DMS79 (cell line): ENCODE measurements at regions not wholly inside any gene's neighbourhood (a gene's known extent, or its start where the extent isn't known, plus 50 kb on each side); places are given as distances from the start of the nearest gene placed in this dataset.

Experiments used
- DNase-seq: peaks from one replicate; lab custom pipeline; 2025; lab: John Stamatoyannopoulos, UW

DNA sequence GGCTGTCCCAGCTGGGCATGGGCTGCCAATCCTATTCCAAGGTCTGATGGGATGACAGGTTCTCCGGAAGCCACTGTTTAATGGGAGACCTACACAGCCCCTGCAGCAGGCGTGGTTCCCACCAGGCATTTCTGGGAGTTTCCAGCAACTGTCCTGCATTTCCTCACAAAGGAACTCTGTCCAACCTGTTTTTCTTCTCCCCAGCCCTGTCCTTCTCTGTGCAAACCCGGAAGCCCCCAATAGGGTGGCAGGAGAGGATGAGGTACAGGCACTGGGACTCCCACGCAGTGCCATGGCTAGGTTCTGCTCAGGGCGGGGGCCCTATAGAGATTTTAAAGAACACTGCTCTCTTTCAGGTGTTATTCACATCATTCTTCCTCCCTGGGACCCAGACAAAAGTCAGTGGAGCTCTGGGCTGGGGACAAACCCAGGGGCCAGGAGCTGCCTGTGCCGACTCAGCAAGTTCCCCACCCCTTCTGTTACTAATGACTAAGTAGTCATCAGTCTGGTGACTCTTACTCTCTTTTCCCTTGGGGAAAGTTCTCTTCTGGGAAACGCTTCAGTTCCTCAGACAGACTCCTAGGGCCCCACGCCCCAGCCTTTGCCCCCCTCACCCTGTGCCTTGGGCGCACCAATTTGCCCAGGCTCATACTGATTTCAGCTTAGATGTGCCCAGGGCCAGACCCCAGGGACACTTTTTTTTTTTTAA is 97.7 kb downstream of the CD47 start:
- DNase-seq, result no peak

DNA sequence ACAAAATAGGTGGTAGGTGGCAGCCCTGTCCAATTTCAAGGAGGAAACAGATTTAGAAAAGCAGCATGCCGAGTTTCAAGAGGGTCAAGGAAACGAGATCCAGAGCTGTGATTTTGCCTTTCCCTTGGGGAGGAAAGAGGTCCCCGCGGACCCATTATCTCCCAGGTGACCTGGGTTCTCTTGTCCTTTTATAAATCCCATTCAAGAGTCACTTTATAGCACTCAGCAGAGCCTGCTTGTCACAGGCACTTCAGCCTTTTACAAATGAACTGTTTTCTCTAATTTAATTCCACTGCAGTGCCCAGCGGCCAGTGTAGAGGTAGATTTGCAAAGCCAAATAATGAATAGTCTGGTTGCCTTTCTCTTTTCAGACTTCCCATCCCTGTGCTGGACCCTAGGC is 99.9 kb downstream of the CD47 start:
- DNase-seq, result peak; percentile 59

DNA sequence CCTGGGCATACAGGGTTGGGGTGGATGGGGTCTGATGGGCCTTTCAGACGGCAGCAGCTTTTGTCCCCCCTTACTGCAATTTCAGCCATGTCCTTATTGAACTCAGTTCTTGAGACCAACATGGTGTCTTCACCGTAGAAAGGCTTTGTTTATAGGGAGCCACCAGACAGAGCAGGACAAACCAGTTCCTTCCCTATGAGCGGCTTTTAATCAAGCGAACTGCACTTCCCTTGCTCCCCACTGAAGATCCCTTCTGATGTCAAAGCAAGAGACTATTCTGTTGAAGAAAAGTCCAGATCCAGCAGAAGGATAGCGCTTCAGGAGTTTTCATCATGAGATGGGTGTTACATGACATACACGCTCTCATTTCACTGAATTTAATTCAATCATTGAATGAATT is 100.4 kb downstream of the CD47 start:
- DNase-seq, result no peak

DNA sequence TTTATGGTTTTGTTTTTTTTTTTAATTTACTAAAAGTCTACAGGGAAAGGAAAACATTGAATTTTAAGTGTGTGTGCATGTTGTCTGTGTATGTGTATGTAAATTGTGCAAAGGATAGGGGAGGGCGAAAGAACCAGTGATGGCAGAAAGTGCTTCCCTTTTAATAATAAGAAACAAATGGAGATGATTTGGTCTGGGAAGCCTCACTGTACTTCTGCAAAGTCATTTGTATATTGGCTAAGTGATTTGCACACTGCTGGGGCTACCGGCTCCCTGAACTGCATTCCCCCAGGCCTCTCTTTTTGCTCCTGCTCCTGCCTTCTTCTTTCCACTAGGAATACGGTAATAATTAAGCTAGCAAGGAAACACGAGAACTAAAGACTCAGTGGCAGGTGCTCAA is 101.2 kb downstream of the CD47 start:
- no peak for DNase-seq

DNA sequence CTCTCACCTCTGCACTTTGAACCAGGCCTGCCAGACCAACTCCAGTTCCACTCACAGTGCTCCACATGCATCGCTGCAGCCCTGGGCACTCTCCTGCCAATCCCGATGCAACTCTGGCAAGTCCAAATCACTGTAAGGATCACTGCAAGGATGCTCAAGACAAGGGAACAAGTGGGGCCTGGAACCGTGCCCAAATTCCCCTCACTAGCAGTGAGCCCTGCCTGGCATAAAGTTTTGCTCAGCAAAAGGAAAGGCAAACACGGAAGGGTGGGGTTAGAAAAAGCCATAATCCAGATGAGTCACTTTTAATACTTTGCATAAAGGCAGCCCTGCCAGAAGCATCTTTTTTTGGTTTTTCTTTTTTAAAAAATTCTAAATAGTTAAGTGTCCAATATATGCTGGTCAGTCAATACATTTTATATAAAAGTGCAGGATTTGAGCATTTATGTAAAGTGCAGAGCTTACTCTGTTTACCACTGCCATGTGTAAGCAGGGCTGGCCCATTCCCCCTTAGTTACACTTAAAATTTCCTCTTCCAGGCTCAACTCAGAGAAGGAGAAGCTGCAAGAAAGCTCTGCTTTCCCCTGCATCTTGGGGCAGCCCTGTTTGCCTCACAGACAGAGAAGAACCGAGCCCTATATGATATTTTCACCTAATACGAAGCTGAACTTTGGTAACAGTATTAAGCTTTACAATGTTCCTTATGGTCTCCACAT is 102.2 kb downstream of the CD47 start:
- peak; percentile 82 for DNase-seq

DNA sequence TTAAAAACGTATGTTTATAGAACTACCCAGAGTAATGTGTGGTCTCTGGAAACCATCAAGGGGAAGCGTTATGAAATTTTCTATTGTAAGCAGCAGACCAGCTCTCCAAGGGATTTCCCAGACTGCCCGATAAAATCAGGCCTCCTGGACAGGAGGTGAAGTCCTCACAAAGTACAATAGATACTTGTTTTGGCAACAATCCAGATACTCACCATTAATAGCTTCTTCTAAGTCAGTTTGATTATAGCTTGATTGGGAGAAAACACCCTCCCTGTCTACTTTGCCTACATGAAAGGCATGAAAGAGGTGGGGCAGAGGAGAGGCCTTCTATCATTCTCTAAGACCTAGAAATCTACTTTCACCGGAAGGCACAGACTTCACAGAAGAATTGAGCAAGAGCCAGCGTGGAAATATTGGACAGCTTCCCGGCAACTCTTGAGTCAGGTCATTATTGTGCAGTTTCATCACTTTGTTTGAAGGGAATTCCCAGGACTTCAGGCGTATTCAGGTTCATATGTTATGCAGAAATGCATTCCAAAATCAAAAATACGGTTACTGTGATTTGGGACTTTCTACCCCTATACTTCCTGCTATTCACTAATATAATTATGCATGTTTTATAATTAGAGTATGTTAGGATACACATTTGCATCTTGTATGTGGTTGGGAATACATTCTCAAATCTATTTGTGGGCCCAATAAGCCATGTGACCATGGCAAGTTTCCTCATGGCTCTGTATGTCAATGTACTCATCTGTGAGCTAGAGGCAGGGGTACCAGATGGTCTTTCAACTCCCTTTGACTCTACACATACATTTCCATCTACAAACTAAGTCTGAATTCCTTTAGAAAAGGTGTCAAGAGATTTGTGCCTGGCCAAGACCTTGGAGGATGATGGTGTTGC is 103.5 kb downstream of the CD47 start:
- peak; percentile 48 for DNase-seq

DNA sequence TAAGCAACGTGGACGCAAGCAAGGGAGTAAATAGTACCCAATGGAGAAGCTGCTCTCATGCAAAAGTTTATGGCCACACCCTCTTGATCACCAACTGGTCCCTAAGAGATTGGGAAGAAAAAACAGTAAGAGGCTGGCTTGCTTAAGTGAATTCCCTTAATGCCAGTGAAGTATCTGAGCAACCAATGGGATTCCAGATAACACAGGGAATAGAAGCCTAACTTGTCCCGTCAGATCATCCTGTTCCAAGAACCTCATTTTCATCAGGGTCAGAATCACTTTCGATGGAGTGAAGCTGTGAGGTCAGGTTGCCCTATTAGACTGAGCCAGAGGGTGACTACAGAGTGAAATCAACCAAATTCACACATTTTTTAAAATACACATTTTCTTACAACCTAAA is 104.3 kb downstream of the CD47 start:
- no peak for DNase-seq

DNA sequence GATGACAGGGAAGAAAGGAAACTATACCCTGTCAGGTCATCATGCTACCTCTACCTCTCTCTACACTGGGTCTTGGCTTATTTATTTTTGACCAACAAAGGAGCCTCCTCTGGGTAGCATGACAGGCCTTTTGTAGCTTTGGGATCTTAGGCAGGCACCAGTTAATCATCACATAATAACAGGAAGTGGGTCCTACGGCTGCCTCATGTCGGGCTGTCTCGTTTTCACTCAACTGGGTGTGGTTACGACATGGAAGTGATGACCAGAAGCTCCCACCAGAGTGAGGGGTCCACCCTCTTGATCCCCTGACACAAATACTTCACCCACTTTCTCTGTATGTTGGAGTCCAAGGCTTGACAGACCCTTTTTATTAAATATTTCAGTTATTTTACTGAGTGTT is 105.3 kb downstream of the CD47 start:
- DNase-seq, result no peak

DNA sequence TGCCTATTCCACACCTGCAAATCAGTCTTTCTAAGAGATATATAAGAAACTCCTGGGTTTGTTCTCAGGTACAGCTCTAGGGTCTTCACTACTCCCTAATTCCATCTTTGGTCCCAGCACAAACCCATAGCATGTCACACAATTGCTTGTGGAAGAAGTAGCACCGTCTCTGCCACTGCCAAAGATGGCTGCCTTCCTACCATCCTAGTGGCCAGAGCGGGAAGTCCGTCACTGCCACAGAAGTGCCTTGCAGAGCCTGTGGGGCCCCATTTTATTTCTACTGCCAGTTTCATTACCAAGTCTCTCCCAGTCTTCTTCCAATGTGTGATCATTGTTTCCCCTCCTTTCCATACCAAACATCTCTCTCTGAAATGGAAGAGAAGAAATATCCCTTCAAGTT is 107.6 kb downstream of the CD47 start:
- DNase-seq, result no peak

DNA sequence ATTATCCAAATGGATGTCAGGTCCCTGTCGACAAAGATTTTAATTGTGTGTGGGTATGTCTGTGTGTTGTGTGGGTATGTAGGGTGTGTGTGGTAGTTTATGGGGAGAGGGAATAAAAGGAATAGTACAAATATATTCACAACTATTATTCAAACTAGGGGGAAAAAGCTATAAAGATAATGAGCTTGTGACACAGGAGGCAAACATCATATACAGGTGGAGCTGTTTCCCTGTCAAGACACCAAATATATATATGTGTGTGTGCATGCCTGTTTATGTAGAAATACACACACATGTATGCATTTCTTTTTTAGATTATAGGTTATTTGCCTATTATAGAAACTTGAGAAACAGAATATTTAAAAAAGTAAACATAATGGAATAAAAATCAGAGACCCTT is 108.7 kb downstream of the CD47 start:
- DNase-seq, result no peak

DNA sequence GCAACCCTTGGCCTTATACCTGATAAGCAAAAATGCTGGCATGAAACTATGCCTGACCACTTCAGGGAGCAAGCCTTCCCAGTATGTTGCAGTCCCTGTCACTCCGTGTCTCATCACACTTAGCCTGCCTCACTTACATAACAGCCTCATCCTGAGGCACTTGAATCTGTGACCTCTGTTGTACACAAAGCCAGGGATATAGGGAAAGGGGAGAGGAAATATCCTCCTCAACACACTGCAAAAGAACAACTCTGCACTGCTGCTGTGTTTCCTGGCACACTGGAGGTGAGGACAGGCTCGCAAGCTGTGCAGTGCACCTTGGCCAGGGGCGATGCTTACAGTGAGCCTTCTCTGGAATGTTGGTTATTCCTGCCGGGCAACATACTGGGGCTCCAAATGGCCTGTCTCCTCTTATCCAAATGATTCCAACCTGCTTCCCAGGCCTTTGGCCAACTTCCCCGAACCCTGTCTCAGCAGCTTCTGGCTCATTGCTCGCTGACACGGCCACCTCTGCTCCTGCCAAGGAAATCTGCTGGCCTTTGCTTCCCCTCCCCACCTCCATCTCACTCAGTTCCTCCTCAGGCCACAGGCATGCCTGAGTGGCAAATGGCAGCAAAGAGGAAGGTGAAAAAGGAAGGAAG is 109.2 kb downstream of the CD47 start:
- DNase-seq, result no peak

DNA sequence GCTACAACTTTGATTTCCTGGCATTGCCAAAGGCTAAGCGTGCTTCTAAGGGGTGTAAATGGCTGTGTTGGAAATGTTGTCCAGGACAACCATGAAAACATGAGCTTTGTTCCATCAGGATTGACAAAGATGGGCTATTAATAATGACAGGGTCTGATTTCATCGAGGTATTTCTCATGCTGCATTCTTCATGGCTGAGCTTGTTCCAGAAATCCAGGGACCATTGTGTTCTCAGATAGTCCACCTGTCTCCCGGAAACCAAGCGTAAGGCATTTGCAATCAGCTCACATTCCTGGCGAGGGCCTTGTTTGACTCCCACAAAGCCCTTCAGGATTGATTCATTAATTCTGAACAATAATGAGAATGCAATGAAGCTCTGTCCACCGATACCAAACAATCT is 111.3 kb downstream of the CD47 start:
- DNase-seq, result no peak

DNA sequence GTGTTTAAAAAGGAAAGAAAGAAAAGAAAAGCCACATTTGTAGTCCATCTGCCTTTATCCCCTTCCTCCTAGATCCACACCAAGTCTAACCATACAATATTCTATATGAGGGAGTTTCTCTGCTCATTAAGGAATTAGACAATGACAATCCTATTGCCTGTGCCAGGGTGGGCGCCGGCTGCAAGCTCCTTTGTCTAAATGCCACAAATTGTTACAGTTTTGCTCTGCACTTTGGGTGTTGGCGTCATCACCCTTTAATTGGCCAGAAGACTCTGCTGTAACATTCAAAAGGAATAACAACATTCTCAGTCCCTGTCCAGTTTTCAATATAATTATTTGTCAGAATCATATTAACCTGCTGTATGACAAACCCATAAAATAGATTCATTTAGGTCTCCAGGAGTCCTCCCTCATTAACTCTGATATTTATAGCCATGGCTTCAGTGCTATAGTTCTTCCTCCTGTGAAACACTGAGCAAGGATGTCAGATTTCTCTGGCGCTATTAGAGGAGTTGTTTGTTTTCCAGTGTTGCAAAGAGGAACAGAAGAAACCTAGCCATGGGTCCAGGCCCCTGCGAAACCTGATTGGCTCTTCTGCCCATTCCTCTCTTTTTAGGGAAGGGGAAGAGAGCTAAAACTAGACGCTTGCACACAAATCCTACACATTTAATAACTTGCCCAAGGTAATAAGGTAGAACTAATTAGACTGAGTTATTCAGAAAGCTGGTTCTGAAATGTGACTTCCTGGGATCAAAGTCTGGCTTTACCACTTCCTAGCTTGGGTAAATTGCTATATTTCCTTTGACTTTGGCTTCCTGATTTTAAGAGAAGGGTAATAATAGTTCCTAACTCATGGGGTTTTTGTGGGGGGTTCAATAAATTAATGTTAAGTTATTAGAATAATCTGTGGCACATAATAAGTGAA is 112.4 kb downstream of the CD47 start:
- DNase-seq, result no peak

DNA sequence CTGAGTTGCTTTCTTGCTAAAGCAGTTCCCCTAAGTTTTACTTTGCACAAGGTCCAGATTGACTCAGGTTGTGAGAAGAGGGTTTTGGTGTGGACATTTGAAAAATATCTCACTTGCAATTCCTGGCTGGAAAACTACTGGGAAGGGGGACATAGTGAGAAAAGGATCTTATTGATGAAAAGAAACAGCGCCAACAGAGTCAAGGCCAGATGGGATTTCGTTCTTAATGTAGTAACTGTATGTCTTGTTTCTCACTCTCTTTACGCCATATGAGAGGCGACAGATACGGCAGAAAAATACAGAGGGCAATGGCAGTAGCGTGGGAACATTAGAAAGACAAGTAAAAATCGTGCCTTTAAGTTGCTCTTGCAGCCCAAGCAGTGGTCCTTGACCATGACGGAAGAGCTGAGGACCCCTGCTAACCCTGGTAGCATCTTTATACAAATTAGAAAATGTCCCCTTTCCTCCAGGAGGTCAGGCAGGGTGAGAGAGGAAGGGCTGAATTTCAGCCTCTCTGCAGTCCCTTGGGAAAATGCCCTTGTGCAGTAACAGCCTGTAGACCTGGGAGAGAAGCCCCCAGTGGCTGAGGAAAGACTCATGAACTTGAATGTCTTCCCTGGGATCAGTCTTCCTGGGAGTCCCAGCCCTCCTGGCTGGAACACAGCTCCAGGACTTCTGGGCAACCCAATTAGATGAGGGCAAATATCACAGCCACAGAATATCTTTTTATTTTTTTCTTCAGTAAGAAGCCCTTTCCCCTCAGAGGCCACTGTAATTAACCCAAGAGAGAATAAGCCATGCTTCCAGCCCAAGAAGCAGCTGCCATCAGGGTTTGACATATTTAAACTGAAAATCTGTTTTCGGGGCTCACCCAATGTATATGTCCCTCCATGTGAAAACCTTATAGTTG is 113.4 kb downstream of the CD47 start:
- no peak for DNase-seq

DNA sequence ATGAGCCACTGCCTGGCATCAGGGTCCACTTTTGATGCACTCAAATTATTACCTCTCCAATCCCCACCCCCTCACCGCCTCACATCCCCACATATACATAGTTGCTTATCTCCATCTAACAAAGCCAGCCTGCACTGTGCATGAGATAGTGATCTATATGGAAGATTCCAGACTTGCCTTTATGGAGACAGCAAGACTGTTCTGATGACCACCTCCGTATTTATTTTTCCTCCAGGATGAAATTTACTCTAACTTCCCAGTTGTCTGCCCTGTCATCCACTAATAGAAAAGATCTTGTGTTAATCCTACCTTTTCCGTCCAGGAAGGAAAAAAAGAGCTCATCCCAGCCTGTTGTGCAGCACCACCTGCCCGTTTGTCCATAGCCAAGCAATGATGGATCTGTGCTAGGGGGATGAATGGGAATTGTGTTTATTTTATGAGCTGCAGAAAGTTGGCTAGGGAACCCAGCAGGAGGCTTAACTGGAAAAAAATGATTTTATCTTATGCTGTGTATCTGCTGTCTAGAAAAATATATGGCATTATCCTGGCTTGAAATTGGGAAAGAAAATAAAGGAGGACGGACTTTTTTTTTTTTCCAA is 114.5 kb downstream of the CD47 start:
- no peak for DNase-seq

DNA sequence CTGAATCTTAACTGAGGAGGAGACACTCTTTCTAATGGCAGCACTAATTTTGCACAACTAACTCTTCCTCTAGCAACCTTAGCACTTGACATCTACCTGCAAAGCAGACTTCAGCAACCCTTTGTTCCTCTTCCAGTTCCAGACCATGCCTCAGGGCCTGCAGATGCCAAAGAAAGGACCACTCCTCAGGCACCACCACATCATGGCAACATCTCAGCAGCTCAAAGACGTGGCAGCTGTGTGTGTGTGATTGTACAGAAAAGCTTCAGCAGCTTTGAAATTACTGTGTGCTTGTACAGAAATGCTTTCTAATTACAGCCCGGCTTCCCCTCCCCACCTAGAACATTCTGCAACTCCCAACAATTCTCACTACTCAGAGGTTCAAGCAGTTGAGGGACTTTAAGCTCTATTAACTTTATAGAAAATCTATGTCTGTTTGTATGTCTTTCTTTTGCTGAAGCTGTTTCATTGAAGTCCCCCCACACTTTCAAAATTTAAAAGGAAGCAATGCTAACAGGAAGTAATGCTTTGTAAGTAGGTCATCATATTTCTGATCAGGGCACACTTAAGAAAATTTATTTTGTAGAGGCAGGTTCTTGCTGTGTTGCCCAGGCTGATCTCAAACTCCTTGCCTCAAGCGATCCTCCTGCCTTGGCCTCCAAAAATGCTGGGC is 115.2 kb downstream of the CD47 start:
- DNase-seq, result no peak

DNA sequence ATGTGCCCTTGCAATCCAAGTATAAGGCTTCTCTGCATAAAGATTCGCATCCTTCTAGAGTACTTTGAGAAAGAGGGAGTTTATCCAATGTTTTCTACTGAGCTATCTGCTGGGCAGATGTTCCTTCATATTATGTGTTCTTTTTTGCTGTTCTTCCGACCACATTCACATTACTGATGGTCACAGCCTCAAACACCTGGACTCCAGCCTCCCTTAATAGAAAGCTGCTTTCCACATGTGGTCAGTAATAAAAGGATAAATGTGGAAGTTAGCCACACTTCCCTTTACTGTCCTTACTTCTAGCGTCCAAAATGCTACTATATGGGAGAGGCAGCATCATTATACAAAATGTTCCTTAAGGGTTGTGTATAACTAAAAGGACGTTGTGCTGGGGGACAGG is 116.9 kb downstream of the CD47 start:
- DNase-seq, result no peak

DNA sequence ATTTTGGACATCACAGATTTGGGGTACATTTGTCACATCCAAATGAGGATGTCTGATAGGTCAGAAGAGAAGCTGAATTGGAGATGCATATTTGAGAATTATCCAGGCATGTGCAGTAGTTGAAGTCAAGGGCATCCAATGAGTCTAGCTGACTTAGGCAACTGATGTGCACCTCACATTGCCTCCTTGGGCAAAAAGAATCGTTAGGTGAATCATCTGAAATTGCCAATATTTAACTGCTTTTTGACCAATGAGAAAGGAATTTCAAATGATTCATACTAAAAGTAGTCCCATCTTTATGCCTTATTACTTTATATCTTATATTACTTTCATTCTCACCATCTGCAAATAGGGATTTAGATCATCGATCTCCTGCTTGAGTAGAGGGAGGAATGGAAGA is 117.7 kb downstream of the CD47 start:
- no peak for DNase-seq

DNA sequence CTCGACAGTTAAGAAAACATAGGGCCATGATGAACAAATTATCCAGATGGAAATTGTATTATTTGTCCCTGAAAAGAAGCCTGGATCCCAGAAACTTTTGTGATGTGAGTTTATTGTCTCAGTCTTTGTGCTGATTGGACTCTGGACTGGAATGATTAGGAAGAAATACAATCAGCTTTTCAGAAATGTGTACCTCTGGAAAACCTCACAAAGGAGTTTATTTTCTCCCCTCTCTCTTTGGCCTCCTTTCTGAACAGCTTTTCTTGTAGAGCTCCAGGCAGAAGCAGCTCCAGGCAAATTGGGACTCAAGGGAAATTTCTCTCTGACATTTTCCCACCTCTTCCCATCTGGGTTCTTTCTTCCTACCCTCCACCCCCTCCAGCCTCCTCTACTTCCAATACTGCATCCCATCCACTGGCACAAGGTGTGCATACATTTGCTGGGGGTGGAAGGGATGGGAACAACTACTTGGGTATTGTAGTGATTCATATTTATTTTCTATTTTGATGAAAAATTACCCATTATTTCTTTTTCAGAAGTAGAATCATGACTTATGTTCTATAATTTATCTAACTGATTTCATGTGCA is 119.7 kb downstream of the CD47 start:
- DNase-seq, result no peak
